ENCODE measurements at regions not wholly inside any gene's neighbourhood (a gene's known extent, or its start where the extent isn't known, plus 50 kb on each side); places are given as distances from the start of the nearest gene placed in this dataset.

- Histone ChIP-seq H3K4me3 (no peak overlapping the region), H3K4me1 (no peaks in the 10 kb centered on the region), H3K27me3 (no peaks in the 10 kb centered on the region), H3K27ac (no peak overlapping the region), H3K36me3 (no peaks in the 10 kb centered on the region), H3K9me3 (no peaks in the 10 kb centered on the region)
- DNase-seq (ENCODE audit: low spot score): no peak
- TF ChIP-seq, protein P1, sequence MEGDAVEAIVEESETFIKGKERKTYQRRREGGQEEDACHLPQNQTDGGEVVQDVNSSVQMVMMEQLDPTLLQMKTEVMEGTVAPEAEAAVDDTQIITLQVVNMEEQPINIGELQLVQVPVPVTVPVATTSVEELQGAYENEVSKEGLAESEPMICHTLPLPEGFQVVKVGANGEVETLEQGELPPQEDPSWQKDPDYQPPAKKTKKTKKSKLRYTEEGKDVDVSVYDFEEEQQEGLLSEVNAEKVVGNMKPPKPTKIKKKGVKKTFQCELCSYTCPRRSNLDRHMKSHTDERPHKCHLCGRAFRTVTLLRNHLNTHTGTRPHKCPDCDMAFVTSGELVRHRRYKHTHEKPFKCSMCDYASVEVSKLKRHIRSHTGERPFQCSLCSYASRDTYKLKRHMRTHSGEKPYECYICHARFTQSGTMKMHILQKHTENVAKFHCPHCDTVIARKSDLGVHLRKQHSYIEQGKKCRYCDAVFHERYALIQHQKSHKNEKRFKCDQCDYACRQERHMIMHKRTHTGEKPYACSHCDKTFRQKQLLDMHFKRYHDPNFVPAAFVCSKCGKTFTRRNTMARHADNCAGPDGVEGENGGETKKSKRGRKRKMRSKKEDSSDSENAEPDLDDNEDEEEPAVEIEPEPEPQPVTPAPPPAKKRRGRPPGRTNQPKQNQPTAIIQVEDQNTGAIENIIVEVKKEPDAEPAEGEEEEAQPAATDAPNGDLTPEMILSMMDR (IDR thresholded peaks at IDR 0.05): no peak
These were observed 881.1 kb upstream of the NUDT12 start for GRCh38 chr5:104443706-104444105.

GRCh38 chr5:104431981-104432380 lies 869.4 kb upstream of the NUDT12 start:
- Histone ChIP-seq H3K27me3 (no peaks in the 10 kb centered on the region), H3K4me1 (no peaks in the 10 kb centered on the region), H3K36me3 (no peaks in the 10 kb centered on the region), H3K27ac (no peak overlapping the region), H3K9me3 (no peaks in the 10 kb centered on the region), H3K4me3 (no peak overlapping the region)
- TF ChIP-seq, protein P1 (IDR thresholded peaks at IDR 0.05): no peak
- no peak for DNase-seq (ENCODE audit: low spot score)

GRCh38 chr5:104431002-104431620 lies 868.5 kb upstream of the NUDT12 start:
- Histone ChIP-seq H3K9me3 (no peaks in the 10 kb centered on the region), H3K4me1 (no peaks in the 10 kb centered on the region), H3K27me3 (no peaks in the 10 kb centered on the region), H3K4me3 (no peak overlapping the region), H3K27ac (no peak overlapping the region), H3K36me3 (no peaks in the 10 kb centered on the region)
- TF ChIP-seq, protein P1 (IDR thresholded peaks at IDR 0.05): no peak
- DNase-seq (ENCODE audit: low spot score): no peak

DNA sequence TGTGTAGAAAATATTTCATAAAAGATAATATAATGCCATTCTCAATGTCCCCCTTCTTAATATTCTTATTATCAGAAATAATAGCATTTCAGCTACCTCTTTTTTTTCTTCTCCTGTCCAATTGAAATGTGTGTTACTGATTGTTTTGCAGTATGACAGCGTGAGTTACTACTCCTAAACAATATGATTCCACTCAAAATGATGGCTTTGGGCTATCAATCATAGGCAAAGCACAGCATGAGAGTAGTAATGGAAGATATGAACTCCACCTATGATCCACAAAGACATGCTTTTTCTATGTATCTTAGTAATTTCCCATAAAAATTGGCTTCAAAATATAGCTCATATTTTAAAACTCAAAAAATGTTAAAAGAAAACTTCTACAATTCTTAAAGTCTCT lies 867.3 kb upstream of the NUDT12 start:
- Histone ChIP-seq H3K36me3 (no peaks in the 10 kb centered on the region), H3K27me3 (no peaks in the 10 kb centered on the region), H3K4me1 (no peaks in the 10 kb centered on the region), H3K27ac (no peak overlapping the region), H3K9me3 (no peaks in the 10 kb centered on the region), H3K4me3 (no peak overlapping the region)
- TF ChIP-seq, protein P1 (IDR thresholded peaks at IDR 0.05): no peak
- DNase-seq (ENCODE audit: low spot score): no peak

GRCh38 chr5:104421431-104421830 lies 858.8 kb upstream of the NUDT12 start:
- Histone ChIP-seq H3K4me1 (no peaks in the 10 kb centered on the region), H3K9me3 (no peaks in the 10 kb centered on the region), H3K27ac (no peak overlapping the region), H3K36me3 (no peaks in the 10 kb centered on the region), H3K27me3 (no peaks in the 10 kb centered on the region), H3K4me3 (no peak overlapping the region)
- TF ChIP-seq, protein P1 (IDR thresholded peaks at IDR 0.05): no peak
- no peak for DNase-seq (ENCODE audit: low spot score)

GRCh38 chr5:104418056-104418455 lies 855.5 kb upstream of the NUDT12 start:
- Histone ChIP-seq H3K4me1 (no peaks in the 10 kb centered on the region), H3K27me3 (no peaks in the 10 kb centered on the region), H3K4me3 (no peak overlapping the region), H3K27ac (no peak overlapping the region), H3K36me3 (no peaks in the 10 kb centered on the region), H3K9me3 (no peaks in the 10 kb centered on the region)
- TF ChIP-seq, protein P1 (IDR thresholded peaks at IDR 0.05): no peak
- DNase-seq (ENCODE audit: low spot score): no peak
